Uterus (tissue), 3 donors: ENCODE measurements at regions not wholly inside any gene's neighbourhood (a gene's known extent, or its start where the extent isn't known, plus 50 kb on each side); places are given as distances from the start of the nearest gene placed in this dataset.

ENCODE experiments used
- DNase-seq, 2 donors: peaks; one replicate each; pipeline ENCODE4 v3.0.0-alpha.2; 2019 to 2020
- H3K27ac ChIP-seq, 2 donors: fragments of 200-600 bp; sonication (generic); 1 replicate in 1 of 2; 2 replicates in 1 of 2; pipeline ENCODE4 v1.5.1; 2016 to 2018
- H3K27me3 ChIP-seq, 2 donors: fragments of 200-600 bp; sonication (generic); one replicate each; pipeline ENCODE4 v1.5.1; 2018 to 2019; ENCODE audit warnings: control low read depth in 1 of 2
- H3K36me3 ChIP-seq, 2 donors: fragments of 200-600 bp; sonication (generic); one replicate each; pipeline ENCODE4 v1.5.1; 2019; ENCODE audit warnings: control low read depth in 1 of 2
- H3K4me1 ChIP-seq, 2 donors: fragments of 200-600 bp; sonication (generic); one replicate each; pipeline ENCODE4 v1.5.1; 2018 to 2019; ENCODE audit warnings: control low read depth in 1 of 2
- H3K4me3 ChIP-seq, 2 donors: fragments of 200-600 bp; sonication (generic); 1 replicate in 1 of 2; 2 replicates in 1 of 2; pipeline ENCODE4 v1.5.1; 2018 to 2019; ENCODE audit warnings: mild to moderate bottlenecking in 1 of 2
- H3K9me3 ChIP-seq, 2 donors: fragments of 200-600 bp; sonication (generic); one replicate each; pipeline ENCODE4 v1.5.1; 2019; ENCODE audit warnings: control low read depth in 1 of 2
- POLR2A ChIP-seq, 2 donors: fragments of 450-650 bp; IDR thresholded peaks; one replicate each; pipeline ENCODE4 v1.6.1; 2016; ENCODE audit warnings: antibody characterized with exemption in 2 of 2, mild to moderate bottlenecking in 1 of 2, moderate library complexity in 1 of 2
- intact Hi-C: fragments of 100-400 bp; cut with DNase I; formaldehyde crosslinking; loops from one replicate; pipeline ENCODE4 v1.15.1; 2023; ENCODE audit warnings: low total_unique reads
- TF ChIP-seq, protein P1 (sequence below), 4 experiments: fragments of 200-600 bp in 2 of 4; fragments of 450-650 bp in 2 of 4; sonication (generic) in 2 of 4; IDR thresholded peaks; one replicate each; pipeline ENCODE4 v1.5.1; 2016 to 2019; ENCODE audit warnings: antibody characterized with exemption in 4 of 4, mild to moderate bottlenecking in 2 of 4, moderate library complexity in 1 of 4
- donor health status: DM: yes; HTN: yes; CAD: no.

DNA sequence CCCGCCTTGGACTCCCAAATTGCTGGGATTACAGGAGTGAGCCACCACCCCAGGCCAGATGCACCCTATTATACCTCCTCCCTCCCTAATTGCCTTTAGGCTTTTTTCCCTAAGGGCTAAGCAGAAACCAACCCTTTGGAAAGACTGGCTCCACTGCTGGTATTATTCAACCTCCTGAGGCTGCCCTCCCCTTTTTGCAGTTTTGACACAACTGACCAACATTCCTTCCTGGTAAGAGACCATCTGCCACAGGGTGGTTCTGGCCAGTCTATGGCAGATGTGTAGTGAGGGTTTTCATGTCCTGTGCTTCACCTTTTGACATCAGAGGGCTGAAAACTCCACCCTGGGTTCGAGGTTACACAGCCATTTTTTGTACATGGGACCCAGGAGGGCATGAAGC is 1785.3 kb upstream of the CELF4 start:
- H3K9me3 ChIP-seq: no peaks in the 10 kb centered on the region
- no peak for DNase-seq
- H3K4me1 ChIP-seq: no peaks in the 10 kb centered on the region
- intact Hi-C loops: no loop called here
- H3K36me3 ChIP-seq: no peaks in the 10 kb centered on the region
- TF ChIP-seq, protein P1, sequence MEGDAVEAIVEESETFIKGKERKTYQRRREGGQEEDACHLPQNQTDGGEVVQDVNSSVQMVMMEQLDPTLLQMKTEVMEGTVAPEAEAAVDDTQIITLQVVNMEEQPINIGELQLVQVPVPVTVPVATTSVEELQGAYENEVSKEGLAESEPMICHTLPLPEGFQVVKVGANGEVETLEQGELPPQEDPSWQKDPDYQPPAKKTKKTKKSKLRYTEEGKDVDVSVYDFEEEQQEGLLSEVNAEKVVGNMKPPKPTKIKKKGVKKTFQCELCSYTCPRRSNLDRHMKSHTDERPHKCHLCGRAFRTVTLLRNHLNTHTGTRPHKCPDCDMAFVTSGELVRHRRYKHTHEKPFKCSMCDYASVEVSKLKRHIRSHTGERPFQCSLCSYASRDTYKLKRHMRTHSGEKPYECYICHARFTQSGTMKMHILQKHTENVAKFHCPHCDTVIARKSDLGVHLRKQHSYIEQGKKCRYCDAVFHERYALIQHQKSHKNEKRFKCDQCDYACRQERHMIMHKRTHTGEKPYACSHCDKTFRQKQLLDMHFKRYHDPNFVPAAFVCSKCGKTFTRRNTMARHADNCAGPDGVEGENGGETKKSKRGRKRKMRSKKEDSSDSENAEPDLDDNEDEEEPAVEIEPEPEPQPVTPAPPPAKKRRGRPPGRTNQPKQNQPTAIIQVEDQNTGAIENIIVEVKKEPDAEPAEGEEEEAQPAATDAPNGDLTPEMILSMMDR (IDR thresholded peaks at IDR 0.05): no peak
- TF ChIP-seq POLR2A (IDR thresholded peaks at IDR 0.05): no peak
- H3K27ac ChIP-seq: no peak overlapping the region
- no peak overlapping the region for H3K4me3 ChIP-seq
- no peaks in the 10 kb centered on the region for H3K27me3 ChIP-seq

DNA sequence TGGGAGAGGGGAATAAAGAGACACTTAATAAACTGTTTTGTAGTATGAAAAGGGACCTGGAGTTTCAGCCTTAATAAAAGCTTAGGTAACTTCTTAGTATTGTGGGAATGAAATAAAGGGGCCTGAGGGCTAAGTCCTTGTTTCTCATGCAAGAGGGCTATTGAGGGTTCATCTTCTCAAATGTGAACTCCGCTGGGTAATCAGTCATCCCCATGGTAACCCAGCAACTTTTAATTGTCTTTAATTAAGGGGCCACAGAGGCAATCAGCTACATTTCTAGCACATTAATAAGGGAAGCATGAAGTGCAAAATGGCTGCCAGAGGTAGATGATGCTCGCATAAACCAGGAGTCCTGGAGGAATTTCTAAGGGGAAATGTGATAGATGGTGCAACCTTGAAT is 1784.2 kb upstream of the CELF4 start:
- intact Hi-C loops: no loop called here

DNA sequence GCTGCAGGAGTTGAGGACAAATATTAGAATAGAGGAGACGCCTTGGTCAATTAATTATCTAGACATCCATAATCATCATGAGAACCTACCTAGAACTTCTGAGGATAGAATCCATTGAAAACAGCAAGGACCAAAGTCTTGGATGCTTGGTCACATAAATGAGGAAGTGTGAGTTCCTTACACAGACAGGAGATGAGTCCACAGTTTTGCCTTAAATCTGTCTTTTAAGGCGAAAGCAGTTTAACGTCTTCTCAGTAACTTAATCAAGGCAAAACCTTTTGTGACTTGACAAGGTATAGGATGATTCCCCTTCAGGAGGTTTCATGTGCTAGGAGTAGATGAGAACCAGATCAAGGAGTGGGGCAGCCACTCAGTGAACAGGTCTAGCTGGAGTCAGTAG is 1783.2 kb upstream of the CELF4 start:
- Histone ChIP-seq H3K36me3 (no peaks in the 10 kb centered on the region), H3K4me3 (no peak overlapping the region), H3K27ac (no peak overlapping the region), H3K4me1 (no peaks in the 10 kb centered on the region), H3K27me3 (no peaks in the 10 kb centered on the region), H3K9me3 (no peaks in the 10 kb centered on the region)
- intact Hi-C loops: no loop called here
- no peak for DNase-seq
- no peak for TF ChIP-seq POLR2A (IDR thresholded peaks at IDR 0.05)
- TF ChIP-seq, protein P1 (IDR thresholded peaks at IDR 0.05): no peak

More for the DNA sequence above, 1784.2 kb upstream of the CELF4 start:
- Histone ChIP-seq H3K27me3 (no peaks in the 10 kb centered on the region), H3K36me3 (no peaks in the 10 kb centered on the region), H3K4me3 (no peak overlapping the region), H3K4me1 (no peaks in the 10 kb centered on the region), H3K9me3 (no peaks in the 10 kb centered on the region), H3K27ac (no peak overlapping the region)
- TF ChIP-seq POLR2A (IDR thresholded peaks at IDR 0.05): no peak
- TF ChIP-seq, protein P1 (IDR thresholded peaks at IDR 0.05): no peak
- DNase-seq: no peak

DNA sequence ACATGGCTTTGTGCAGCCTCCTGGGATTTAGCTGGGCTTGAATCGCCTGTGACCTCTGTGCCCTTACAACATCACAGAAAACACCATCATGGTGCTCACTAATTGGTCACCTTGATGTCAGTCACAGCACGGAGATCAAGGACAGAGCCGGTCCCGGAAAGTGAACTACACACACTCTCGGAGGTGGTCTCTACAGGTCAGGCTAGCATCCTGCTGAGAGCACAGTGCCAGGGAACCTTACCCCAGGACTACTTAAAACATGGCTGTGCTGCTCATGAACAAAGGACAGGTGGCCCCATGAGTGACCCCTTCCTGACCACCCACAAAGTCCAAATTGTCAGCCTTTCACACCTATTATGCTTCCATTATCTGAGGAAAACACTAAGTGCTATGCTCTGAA is 1782.1 kb upstream of the CELF4 start:
- Histone ChIP-seq H3K27me3 (no peaks in the 10 kb centered on the region), H3K4me3 (no peak overlapping the region), H3K9me3 (no peaks in the 10 kb centered on the region), H3K36me3 (no peaks in the 10 kb centered on the region), H3K27ac (no peak overlapping the region), H3K4me1 (no peaks in the 10 kb centered on the region)
- intact Hi-C loops: no loop called here
- TF ChIP-seq POLR2A (IDR thresholded peaks at IDR 0.05): no peak
- TF ChIP-seq, protein P1 (IDR thresholded peaks at IDR 0.05): no peak
- DNase-seq: no peak

DNA sequence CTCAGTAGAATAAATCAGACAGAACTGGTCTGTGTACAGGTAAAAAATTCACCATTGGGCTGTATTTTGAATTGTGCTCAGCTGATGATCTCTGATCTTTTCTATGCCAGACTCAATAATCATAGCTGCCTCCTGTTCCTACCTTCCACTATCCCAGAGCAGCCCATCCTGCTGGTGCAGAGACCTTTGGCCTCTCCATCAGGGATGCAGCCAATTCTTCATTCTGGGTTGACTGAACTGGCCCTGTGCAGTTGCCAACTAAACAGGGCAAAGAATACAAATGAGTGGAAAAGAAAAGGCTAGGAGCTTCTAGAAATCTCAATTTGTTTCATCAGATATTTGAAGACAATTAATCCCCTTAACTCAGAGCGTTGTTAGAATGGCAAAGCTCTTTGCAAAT is 1781.3 kb upstream of the CELF4 start:
- Histone ChIP-seq H3K27ac (no peak overlapping the region), H3K27me3 (no peaks in the 10 kb centered on the region), H3K36me3 (no peaks in the 10 kb centered on the region), H3K4me3 (no peak overlapping the region), H3K4me1 (no peaks in the 10 kb centered on the region), H3K9me3 (no peaks in the 10 kb centered on the region)
- TF ChIP-seq, protein P1 (IDR thresholded peaks at IDR 0.05): no peak
- TF ChIP-seq POLR2A (IDR thresholded peaks at IDR 0.05): no peak
- DNase-seq: no peak
- intact Hi-C loops: no loop called here
